Erythroblast (primary cell): ENCODE measurements at regions not wholly inside any gene's neighbourhood (a gene's known extent, or its start where the extent isn't known, plus 50 kb on each side); places are given as distances from the start of the nearest gene placed in this dataset.

ENCODE experiments used
- DNase-seq, 2 experiments: peaks; one replicate each; lab custom pipeline; 2025; lab: John Stamatoyannopoulos, UW
- GATA1 ChIP-seq: IDR thresholded peaks from 2 replicates; pipeline ENCODE4 v1.6.1; 2011; ENCODE audit warnings: low read depth, mild to moderate bottlenecking, control low read depth, low read length, moderate library complexity
- POLR2A ChIP-seq: IDR thresholded peaks from 2 replicates; pipeline ENCODE4 v1.6.1; 2011; ENCODE audit warnings: mild to moderate bottlenecking, low read length

DNA sequence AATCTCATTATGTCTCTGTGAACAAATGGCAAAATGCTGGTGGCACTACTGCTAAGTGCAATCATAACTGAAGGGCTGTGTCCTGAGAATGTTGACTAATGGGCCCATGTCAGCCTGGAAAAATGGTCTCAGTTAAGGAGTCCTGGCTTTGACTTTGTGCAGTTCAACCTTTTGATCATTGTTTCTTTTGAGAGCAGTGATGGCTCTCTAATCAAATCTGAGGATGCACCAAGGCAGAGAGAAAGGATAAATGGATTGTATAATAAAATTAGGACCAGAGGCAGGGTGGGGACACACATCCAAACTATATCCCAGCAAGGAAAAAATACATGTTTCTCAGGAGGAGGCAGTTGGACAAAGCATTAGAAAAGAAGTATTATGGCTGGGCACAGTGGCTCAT is 59.6 kb upstream of the SYN3 start:
- DNase-seq, result no peak
- no peak for TF ChIP-seq POLR2A
- no peak for TF ChIP-seq GATA1

DNA sequence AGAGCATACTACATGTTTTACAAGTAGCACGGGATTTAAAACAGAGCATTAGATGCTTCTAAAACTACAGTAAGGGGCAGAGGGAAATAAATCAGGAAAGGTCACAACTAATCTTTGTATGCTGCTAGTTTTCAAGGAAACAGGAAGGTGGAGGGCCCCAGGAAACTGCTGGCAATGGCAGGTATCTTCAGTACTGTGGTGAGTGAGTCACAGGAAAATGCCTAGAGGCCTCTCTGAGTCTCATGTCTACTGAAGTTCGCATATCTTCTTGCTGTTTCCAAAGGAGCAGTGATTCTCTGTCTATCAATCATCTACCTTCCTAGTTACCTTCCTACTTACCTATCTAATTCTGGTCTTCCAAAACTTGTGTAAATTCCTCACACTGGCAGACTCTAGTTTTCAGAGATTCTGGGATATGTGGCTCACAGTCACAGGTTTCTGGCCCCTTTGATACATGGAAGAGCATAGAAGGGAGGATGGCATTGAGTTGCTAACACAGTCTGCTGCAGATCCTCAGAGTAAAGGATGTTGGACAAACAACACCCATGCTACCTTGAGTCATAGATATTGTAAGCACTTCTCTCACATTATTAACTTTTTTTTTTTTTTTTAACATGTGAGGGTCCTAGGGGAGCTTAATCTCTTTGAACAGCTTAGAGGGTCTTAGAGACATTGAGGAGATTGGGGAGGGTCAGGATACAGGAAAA is 58.8 kb upstream of the SYN3 start:
- TF ChIP-seq POLR2A (no peak), GATA1 (no peak)
- no peak for DNase-seq

DNA sequence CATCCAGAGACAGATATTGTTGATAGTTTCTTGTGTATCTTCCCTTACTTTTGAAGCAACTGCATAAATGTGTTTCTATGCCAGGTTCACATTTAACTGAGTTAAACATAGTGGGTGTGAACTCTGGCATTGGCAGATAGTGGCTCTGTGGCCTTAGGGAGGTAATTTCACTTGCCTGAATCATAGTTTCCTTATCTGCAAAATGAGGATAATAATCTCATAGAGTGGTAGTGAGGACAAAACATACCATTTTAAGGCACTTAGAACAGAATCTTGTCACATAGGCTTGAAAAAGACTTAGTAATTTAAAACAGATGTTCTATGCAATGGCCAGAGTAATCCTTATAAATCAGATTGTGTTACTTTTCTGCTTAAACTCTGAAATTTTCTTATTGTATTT is 56.4 kb upstream of the SYN3 start:
- TF ChIP-seq POLR2A, result no peak
- TF ChIP-seq GATA1, result no peak
- DNase-seq, result peak in 1 of 2 experiments; percentile 38

DNA sequence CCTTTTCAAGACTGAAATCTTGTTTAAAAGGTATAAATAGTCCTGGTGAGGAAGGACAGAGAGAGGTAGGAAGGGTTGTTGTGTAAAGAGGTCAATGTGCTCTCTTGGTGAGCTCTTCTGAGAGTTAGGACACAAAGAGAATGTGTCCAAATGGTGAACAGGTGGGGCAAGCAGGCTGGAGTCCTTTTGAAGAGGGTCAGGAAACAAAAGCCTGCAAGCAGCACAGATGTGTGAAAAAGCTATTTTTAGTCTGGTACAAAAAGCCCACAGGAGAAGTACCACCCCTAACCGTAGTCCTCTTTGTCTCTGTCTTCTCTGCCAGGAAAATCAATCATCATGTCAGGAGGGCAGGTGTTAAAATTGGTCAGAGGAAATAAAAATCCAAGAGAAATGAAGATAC is 54.4 kb upstream of the SYN3 start:
- TF ChIP-seq GATA1 (no peak), POLR2A (no peak)
- no peak for DNase-seq

DNA sequence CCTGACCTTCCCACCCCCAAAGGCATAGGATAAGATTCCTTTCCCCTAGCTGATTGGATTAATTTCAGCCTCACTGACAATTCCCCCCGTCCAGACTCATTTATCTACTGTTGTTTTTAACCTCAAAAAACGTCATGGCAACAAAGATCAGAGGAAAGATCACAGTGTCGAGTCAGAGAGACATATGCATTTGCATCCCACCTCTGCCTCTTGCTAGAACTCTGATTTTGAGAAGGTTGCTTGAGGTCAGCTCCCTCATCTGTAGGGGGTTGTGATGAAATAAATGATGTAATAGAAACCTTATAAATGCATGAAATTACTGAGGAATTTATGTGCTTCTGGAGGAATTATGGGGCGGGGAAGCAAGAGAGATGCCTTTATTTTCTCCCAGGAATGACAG is 53.3 kb upstream of the SYN3 start:
- TF ChIP-seq POLR2A (no peak), GATA1 (no peak)

DNA sequence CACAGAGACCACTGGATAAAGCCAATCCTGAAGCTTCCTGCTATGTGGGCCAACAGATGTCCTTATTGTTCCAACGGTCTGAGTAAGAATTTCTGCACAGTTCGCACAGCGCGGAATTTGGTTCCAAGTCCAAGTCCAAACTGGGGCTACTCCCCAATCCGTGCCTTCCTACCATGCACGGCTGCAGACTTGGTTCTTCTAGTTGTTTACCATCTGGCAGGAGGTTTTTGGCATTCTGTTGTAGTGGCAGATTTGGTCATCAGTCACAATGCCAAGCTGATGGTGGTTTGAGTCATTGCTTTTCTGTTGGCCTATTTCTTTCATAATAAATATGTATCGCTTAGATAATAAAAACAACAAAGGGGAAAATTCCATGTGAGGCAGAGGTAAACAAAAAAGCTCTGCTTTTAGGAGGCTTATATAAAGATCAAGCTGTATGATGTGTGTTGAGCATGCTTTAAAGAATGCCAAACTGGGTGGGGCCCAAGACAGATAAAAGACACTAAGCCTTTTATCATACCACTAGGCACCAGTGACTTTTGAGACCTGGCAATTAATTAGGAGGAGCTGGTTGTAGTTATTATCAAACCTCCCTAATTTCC is 52.5 kb upstream of the SYN3 start:
- DNase-seq, result no peak
- TF ChIP-seq GATA1 (no peak), POLR2A (no peak)

More for the DNA sequence above, 53.3 kb upstream of the SYN3 start:
- no peak for DNase-seq

DNA sequence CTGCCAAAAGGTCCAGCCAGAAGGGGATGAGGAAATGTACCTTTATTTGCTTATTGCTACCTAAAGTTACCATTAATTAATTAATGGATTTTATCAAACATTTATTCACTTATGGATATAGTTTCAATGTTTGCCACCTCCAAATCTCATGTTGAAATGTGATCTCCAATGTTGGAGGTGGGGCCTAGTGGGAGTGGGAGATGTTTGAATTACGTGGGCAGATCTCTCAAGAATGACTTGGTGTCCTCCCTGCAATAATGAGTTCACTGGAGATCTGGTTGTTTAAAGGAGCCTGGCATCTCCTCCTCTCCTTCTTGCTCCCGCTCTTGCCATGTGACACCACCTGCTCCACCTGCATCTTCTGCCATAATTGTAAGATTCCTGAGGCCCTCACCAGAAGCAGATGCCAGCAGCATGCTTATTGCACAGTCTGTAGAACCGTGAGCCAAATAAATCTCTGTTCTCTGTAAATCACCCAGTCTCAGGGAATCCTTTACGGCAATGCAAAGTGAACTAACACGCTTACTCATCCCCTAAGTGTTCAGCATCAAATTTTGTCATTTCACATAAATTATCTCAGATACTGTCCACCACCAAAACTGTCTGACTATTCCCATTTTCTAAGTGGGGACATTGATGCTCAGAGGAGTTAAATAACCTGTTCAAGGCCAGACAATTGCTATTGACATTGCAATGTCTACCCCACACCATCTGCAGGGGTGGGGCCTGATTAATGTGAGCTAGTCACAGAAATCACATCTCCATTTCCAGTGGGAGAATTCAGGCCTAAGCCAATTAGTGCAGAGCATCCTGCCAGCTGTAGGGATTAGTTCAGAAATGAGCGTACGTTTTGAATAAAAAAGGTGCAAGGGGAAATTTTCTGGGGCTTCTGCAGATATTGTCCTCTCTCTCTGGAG is 51.6 kb upstream of the SYN3 start:
- TF ChIP-seq POLR2A, result no peak
- TF ChIP-seq GATA1, result no peak

DNA sequence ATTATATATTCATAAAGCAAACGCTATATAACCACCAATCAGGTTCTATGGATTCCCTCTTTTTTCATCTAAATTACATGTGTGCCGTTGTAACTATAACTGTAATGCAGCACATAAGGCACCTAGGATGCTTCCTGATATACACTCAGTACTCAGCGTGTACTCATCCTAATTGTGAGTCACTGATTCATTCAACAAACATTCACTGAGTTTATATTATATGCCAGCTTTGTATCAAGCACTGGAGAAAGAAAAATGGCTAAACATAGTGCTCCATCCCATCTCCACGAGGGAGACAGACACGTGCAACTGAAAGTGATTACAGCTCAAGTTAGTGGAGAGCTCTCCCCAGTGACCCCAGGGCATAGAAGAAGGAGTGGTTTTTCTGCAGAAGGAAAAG is 49.9 kb upstream of the SYN3 start:
- no peak for DNase-seq
- TF ChIP-seq POLR2A, result no peak
- no peak for TF ChIP-seq GATA1

More for the DNA sequence above, 51.6 kb upstream of the SYN3 start:
- no peak for DNase-seq
